ENCODE measurements at regions not wholly inside any gene's neighbourhood (a gene's known extent, or its start where the extent isn't known, plus 50 kb on each side); places are given as distances from the start of the nearest gene placed in this dataset.

DNA sequence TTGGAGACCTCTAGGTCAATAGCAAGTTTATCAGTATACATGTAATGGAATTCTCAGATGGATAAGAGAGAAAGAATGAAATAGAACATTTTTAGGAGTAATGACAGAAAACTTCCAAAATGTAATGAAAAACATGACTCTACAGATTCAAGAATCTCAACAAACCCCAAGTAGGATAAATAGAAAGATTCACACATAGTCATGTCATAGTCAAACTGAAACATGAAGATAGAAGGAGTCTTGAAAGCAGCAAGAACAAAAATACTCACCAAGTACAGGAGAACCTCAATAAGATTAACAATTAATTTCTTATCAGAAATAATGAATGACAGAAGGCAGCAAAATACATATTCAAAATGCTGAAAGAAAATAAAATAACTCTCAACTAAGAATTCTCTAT is 164.5 kb downstream of the SPATA31D1 start:
- Histone ChIP-seq H3K9me3 (ENCODE audit: low read depth) (no peaks in the 10 kb centered on the region), H3K27ac (no peak overlapping the region), H3K4me2 (no peak overlapping the region), H3K9ac (no peak overlapping the region), H4K20me1 (ENCODE audit: low read depth) (no peaks in the 10 kb centered on the region), H2AFZ (replicated peaks) (no peak overlapping the region), H3K36me3 (no peaks in the 10 kb centered on the region), H3F3A (ENCODE audit: low read depth) (no peaks in the 10 kb centered on the region), H3K27me3 (no peaks in the 10 kb centered on the region), H3K4me1 (no peaks in the 10 kb centered on the region), H3K4me3 (no peak overlapping the region), H3K79me2 (ENCODE audit: low read depth) (no peaks in the 10 kb centered on the region)
- TF ChIP-seq EZH2phosphoT487 (IDR thresholded peaks at IDR 0.05) = no peak
- TF ChIP-seq CTCF (IDR thresholded peaks at IDR 0.05) = no peak
- no peak for TF ChIP-seq EZH2 (IDR thresholded peaks at IDR 0.05)
- Mint-ChIP-seq H3K4me1 (peaks cover 16% of the 10 kb centered on the region), H3K36me3 (no peaks in the 10 kb centered on the region), H3K27me3 (ENCODE audit: insufficient read depth, low read depth) (no peaks in the 10 kb centered on the region), H3K9me3 (no peaks in the 10 kb centered on the region), H3K4me3 (no peak overlapping the region), H3K27ac (no peak overlapping the region)
- no peak for DNase-seq (ENCODE audit: low spot score)

DNA sequence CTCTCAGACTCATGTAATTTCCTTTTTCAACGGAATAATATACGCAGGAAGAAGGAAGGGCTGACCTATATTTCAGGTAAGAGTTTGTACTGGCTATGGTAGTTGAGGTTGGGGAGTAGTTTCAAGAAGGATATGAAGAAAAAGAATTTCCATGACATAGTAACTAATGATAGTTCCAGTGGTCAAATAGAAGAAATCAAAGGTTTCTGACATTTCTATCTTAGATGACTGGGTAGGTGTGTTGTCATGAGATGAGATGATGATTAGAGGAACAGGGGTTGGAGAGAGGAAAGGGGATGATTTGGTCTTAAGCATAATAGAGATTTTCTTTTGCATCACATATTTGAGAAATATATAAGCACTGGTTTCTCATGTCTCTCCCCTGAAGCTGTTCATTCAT is 166.0 kb downstream of the SPATA31D1 start:
- no peaks in the 10 kb centered on the region for H3K27me3 ChIP-seq
- H3K27ac Mint-ChIP-seq = no peak overlapping the region
- no peaks in the 10 kb centered on the region for H4K20me1 ChIP-seq (ENCODE audit: low read depth)
- H3K9ac ChIP-seq = no peak overlapping the region
- H3K27me3 Mint-ChIP-seq (ENCODE audit: insufficient read depth, low read depth) = no peaks in the 10 kb centered on the region
- no peaks in the 10 kb centered on the region for H3K36me3 ChIP-seq
- no peak overlapping the region for H3K4me2 ChIP-seq
- no peak overlapping the region for H2AFZ ChIP-seq (replicated peaks)
- H3F3A ChIP-seq (ENCODE audit: low read depth) = no peaks in the 10 kb centered on the region
- H3K27ac ChIP-seq = no peak overlapping the region
- H3K79me2 ChIP-seq (ENCODE audit: low read depth) = no peaks in the 10 kb centered on the region
- no peaks in the 10 kb centered on the region for H3K9me3 Mint-ChIP-seq
- DNase-seq (ENCODE audit: low spot score) = no peak
- H3K4me1 Mint-ChIP-seq = peaks cover 14% of the 10 kb centered on the region
- no peaks in the 10 kb centered on the region for H3K9me3 ChIP-seq (ENCODE audit: low read depth)
- peaks cover 9% of the 10 kb centered on the region for H3K4me1 ChIP-seq
- no peaks in the 10 kb centered on the region for H3K36me3 Mint-ChIP-seq
- no peak overlapping the region for H3K4me3 ChIP-seq
- no peak overlapping the region for H3K4me3 Mint-ChIP-seq
- TF ChIP-seq EZH2 (IDR thresholded peaks at IDR 0.05) (no peak), CTCF (IDR thresholded peaks at IDR 0.05) (no peak), EZH2phosphoT487 (IDR thresholded peaks at IDR 0.05) (no peak)

GRCh38 chr9:82161876-82162275 is 173.3 kb downstream of the SPATA31D1 start:
- Histone ChIP-seq H3K36me3 (no peaks in the 10 kb centered on the region), H3K9me3 (ENCODE audit: low read depth) (no peaks in the 10 kb centered on the region), H3K79me2 (ENCODE audit: low read depth) (no peaks in the 10 kb centered on the region), H3F3A (ENCODE audit: low read depth) (no peaks in the 10 kb centered on the region), H3K4me1 (peaks cover 9% of the 10 kb centered on the region), H3K4me2 (no peak overlapping the region), H3K4me3 (no peak overlapping the region), H2AFZ (replicated peaks) (no peak overlapping the region), H4K20me1 (ENCODE audit: low read depth) (no peaks in the 10 kb centered on the region), H3K27ac (no peak overlapping the region), H3K27me3 (no peaks in the 10 kb centered on the region), H3K9ac (no peak overlapping the region)
- peaks cover 2% of the 10 kb centered on the region for H3K27me3 Mint-ChIP-seq (ENCODE audit: insufficient read depth, low read depth)
- TF ChIP-seq CTCF (IDR thresholded peaks at IDR 0.05) (no peak), EZH2 (IDR thresholded peaks at IDR 0.05) (no peak), EZH2phosphoT487 (IDR thresholded peaks at IDR 0.05) (no peak)
- no peak overlapping the region for H3K4me3 Mint-ChIP-seq
- H3K4me1 Mint-ChIP-seq = peaks cover 8% of the 10 kb centered on the region
- no peaks in the 10 kb centered on the region for H3K36me3 Mint-ChIP-seq
- no peak for DNase-seq (ENCODE audit: low spot score)
- peaks cover 2% of the 10 kb centered on the region for H3K9me3 Mint-ChIP-seq
- no peak overlapping the region for H3K27ac Mint-ChIP-seq

DNA sequence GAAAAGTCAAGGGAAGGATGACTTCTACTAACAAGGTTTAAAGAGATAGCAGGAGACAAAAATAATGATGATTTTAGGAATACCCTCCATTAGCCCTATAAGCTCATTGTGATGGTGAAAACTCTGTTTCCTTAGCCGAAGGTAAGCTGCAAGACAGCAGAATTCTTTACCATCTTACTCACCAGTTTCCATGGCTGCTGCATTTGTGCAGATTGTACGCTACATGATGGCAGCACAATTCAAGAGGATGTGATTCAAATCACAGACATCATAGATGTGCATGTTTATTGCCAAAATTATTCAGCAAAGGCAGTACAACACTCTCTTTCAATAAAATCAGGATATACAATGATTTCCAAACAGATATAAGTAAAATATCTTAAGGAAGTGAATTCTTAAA is 175.6 kb downstream of the SPATA31D1 start:
- no peak for TF ChIP-seq EZH2phosphoT487 (IDR thresholded peaks at IDR 0.05)
- TF ChIP-seq EZH2 (IDR thresholded peaks at IDR 0.05) = no peak
- no peak for TF ChIP-seq CTCF (IDR thresholded peaks at IDR 0.05)

More for the DNA sequence above, 175.6 kb downstream of the SPATA31D1 start:
- Histone ChIP-seq H3K27me3 (no peaks in the 10 kb centered on the region), H3K36me3 (no peaks in the 10 kb centered on the region), H4K20me1 (ENCODE audit: low read depth) (no peaks in the 10 kb centered on the region), H3K9me3 (ENCODE audit: low read depth) (no peaks in the 10 kb centered on the region), H3K79me2 (ENCODE audit: low read depth) (no peaks in the 10 kb centered on the region), H3K4me3 (no peak overlapping the region), H3F3A (ENCODE audit: low read depth) (no peaks in the 10 kb centered on the region), H3K9ac (no peak overlapping the region), H3K27ac (no peak overlapping the region), H3K4me1 (peaks cover 4% of the 10 kb centered on the region), H2AFZ (replicated peaks) (no peak overlapping the region), H3K4me2 (no peak overlapping the region)
- H3K4me3 Mint-ChIP-seq = no peak overlapping the region
- no peak for DNase-seq (ENCODE audit: low spot score)
- peaks cover 2% of the 10 kb centered on the region for H3K9me3 Mint-ChIP-seq
- H3K4me1 Mint-ChIP-seq = peaks cover 9% of the 10 kb centered on the region
- H3K27me3 Mint-ChIP-seq (ENCODE audit: insufficient read depth, low read depth) = peaks cover 2% of the 10 kb centered on the region
- H3K27ac Mint-ChIP-seq = no peak overlapping the region
- H3K36me3 Mint-ChIP-seq = no peaks in the 10 kb centered on the region
